DMS114 treated with DMSO at 0.1 percent for 48 hours (cell line): ENCODE measurements at regions not wholly inside any gene's neighbourhood (a gene's known extent, or its start where the extent isn't known, plus 50 kb on each side); places are given as distances from the start of the nearest gene placed in this dataset.

Experiments used
- DNase-seq: peaks from one replicate; lab custom pipeline; 2025; ENCODE audit not compliant: unreplicated experiment; lab: John Stamatoyannopoulos, UW

- no peak for DNase-seq
Measured at GRCh38 chr11:41955635-41956400, 496.4 kb upstream of the LRRC4C start.

GRCh38 chr11:41963406-41963805 lies 504.0 kb upstream of the LRRC4C start:
- no peak for DNase-seq

- DNase-seq, result no peak
Measured at GRCh38 chr11:41970681-41971080, 511.2 kb upstream of the LRRC4C start.

GRCh38 chr11:41971592-41971991 lies 512.1 kb upstream of the LRRC4C start:
- no peak for DNase-seq

GRCh38 chr11:41978945-41979344 lies 519.5 kb upstream of the LRRC4C start:
- no peak for DNase-seq

- DNase-seq, result no peak
Measured at GRCh38 chr11:41980741-41981140, 521.3 kb upstream of the LRRC4C start.

- DNase-seq, result no peak
Measured at GRCh38 chr11:41982276-41982675, 522.8 kb upstream of the LRRC4C start.

GRCh38 chr11:41982975-41983374 lies 523.5 kb upstream of the LRRC4C start:
- DNase-seq, result no peak

- DNase-seq, result no peak
Measured at GRCh38 chr11:41983475-41983874, 524.0 kb upstream of the LRRC4C start.

- DNase-seq, result no peak
Measured at GRCh38 chr11:41984023-41984422, 524.6 kb upstream of the LRRC4C start.

- DNase-seq, result no peak
Measured at GRCh38 chr11:41985799-41986198, 526.3 kb upstream of the LRRC4C start.

GRCh38 chr11:41988951-41989572 lies 529.6 kb upstream of the LRRC4C start:
- no peak for DNase-seq

GRCh38 chr11:41989823-41990380 lies 530.5 kb upstream of the LRRC4C start:
- no peak for DNase-seq

GRCh38 chr11:41996533-41996932 lies 537.1 kb upstream of the LRRC4C start:
- DNase-seq, result no peak

- no peak for DNase-seq
Measured at GRCh38 chr11:41997844-41998401, 538.5 kb upstream of the LRRC4C start.

GRCh38 chr11:41999066-41999465 lies 539.6 kb upstream of the LRRC4C start:
- no peak for DNase-seq

GRCh38 chr11:42003801-42004200 lies 544.3 kb upstream of the LRRC4C start:
- DNase-seq, result no peak

- DNase-seq, result no peak
Measured at GRCh38 chr11:42006766-42007165, 547.3 kb upstream of the LRRC4C start.

- DNase-seq, result no peak
Measured at GRCh38 chr11:42012271-42012670, 552.8 kb upstream of the LRRC4C start.

- DNase-seq, result no peak
Measured at GRCh38 chr11:42013656-42014201, 554.3 kb upstream of the LRRC4C start.

- no peak for DNase-seq
Measured at GRCh38 chr11:42021911-42022310, 562.5 kb upstream of the LRRC4C start.

- DNase-seq, result no peak
Measured at GRCh38 chr11:42023267-42023666, 563.8 kb upstream of the LRRC4C start.
